ENCODE measurements at regions not wholly inside any gene's neighbourhood (a gene's known extent, or its start where the extent isn't known, plus 50 kb on each side); places are given as distances from the start of the nearest gene placed in this dataset.

GRCh38 chr4:57492251-57492878 lies 382.2 kb upstream of the IGFBP7 start:
- TF ChIP-seq CTCF (IDR thresholded peaks at IDR 0.05): no peak
- no peak for TF ChIP-seq POLR2A (IDR thresholded peaks at IDR 0.05)
- TF ChIP-seq EP300 (IDR thresholded peaks at IDR 0.05; ENCODE audit: low read depth): no peak

All from transverse colon (tissue), 3 donors.